ENCODE measurements at regions not wholly inside any gene's neighbourhood (a gene's known extent, or its start where the extent isn't known, plus 50 kb on each side); places are given as distances from the start of the nearest gene placed in this dataset.

GRCh38 chr6:170042596-170043118 is 248.2 kb downstream of the DLL1 start:
- TF ChIP-seq CTCF (IDR thresholded peaks at IDR 0.05) = no peak
- H3K36me3 ChIP-seq = no peaks in the 10 kb centered on the region
- H3K9me3 ChIP-seq = no peaks in the 10 kb centered on the region
- no peak for DNase-seq (ENCODE audit: low spot score)
- H3K4me3 ChIP-seq = no peak overlapping the region
- peak overlapping the region; percentile 73 to 92 for H3K27ac ChIP-seq
- H3K4me1 ChIP-seq = peaks cover 0 to 48% of the 10 kb centered on the region in 2 donors
- H3K27me3 ChIP-seq = no peaks in the 10 kb centered on the region

- H3K27me3 ChIP-seq = no peaks in the 10 kb centered on the region
These were observed 248.8 kb downstream of the DLL1 start for GRCh38 chr6:170042123-170042522.

GRCh38 chr6:170041526-170041925 is 249.4 kb downstream of the DLL1 start:
- H3K4me1 ChIP-seq = peaks cover 0 to 49% of the 10 kb centered on the region in 2 donors
- no peak overlapping the region for H3K4me3 ChIP-seq
- H3K36me3 ChIP-seq = no peaks in the 10 kb centered on the region
- no peak for DNase-seq (ENCODE audit: low spot score)
- no peaks in the 10 kb centered on the region for H3K9me3 ChIP-seq
- H3K27me3 ChIP-seq = no peaks in the 10 kb centered on the region
- no peak for TF ChIP-seq CTCF (IDR thresholded peaks at IDR 0.05)
- H3K27ac ChIP-seq = peak overlapping the region; percentile 73 to 92

More at GRCh38 chr6:170042123-170042522, 248.8 kb downstream of the DLL1 start:
- DNase-seq (ENCODE audit: low spot score) = no peak
- H3K4me1 ChIP-seq = peaks cover 0 to 51% of the 10 kb centered on the region in 2 donors
- H3K27ac ChIP-seq = peak overlapping the region; percentile 73 to 92
- H3K36me3 ChIP-seq = no peaks in the 10 kb centered on the region
- H3K9me3 ChIP-seq = no peaks in the 10 kb centered on the region
- no peak for TF ChIP-seq CTCF (IDR thresholded peaks at IDR 0.05)
- no peak overlapping the region for H3K4me3 ChIP-seq

- H3K27me3 ChIP-seq = no peaks in the 10 kb centered on the region
- peaks cover 0 to 42% of the 10 kb centered on the region in 2 donors for H3K4me1 ChIP-seq
- H3K9me3 ChIP-seq = no peaks in the 10 kb centered on the region
- peak overlapping the region in 1 of 2 donors; percentile 92 for H3K27ac ChIP-seq
- H3K4me3 ChIP-seq = no peak overlapping the region
- TF ChIP-seq CTCF (IDR thresholded peaks at IDR 0.05) = no peak
- no peaks in the 10 kb centered on the region for H3K36me3 ChIP-seq
- no peak for DNase-seq (ENCODE audit: low spot score)
These were observed 250.0 kb downstream of the DLL1 start for GRCh38 chr6:170040906-170041305.

GRCh38 chr6:170040115-170040500 is 250.8 kb downstream of the DLL1 start:
- DNase-seq (ENCODE audit: low spot score) = no peak
- no peak for TF ChIP-seq CTCF (IDR thresholded peaks at IDR 0.05)

More at GRCh38 chr6:170040115-170040500, 250.8 kb downstream of the DLL1 start:
- no peak overlapping the region for H3K4me3 ChIP-seq
- H3K9me3 ChIP-seq = no peaks in the 10 kb centered on the region
- no peaks in the 10 kb centered on the region for H3K36me3 ChIP-seq
- peaks cover 0 to 34% of the 10 kb centered on the region in 2 donors for H3K4me1 ChIP-seq
- H3K27me3 ChIP-seq = no peaks in the 10 kb centered on the region
- H3K27ac ChIP-seq = no peak overlapping the region
